ENCODE measurements at regions not wholly inside any gene's neighbourhood (a gene's known extent, or its start where the extent isn't known, plus 50 kb on each side); places are given as distances from the start of the nearest gene placed in this dataset.

- Histone ChIP-seq H3K27ac (peak overlapping the region in 1 of 4 donors; percentile 71), H3K36me3 (no peaks in the 10 kb centered on the region), H3K4me3 (no peak overlapping the region), H3K4me1 (peaks cover 0 to 15% (median 1%) of the 10 kb centered on the region in 4 donors), H3K27me3 (no peaks in the 10 kb centered on the region), H3K9me3 (no peaks in the 10 kb centered on the region)
- ATAC-seq (ENCODE audit: low FRiP score in 2 of 2) (peak in 1 of 2 donors; percentile 60), DNase-seq (peak in 1 of 2 donors; percentile 41)
- no peak for TF ChIP-seq CTCF (IDR thresholded peaks at IDR 0.05)
- TF ChIP-seq POLR2AphosphoS5 (IDR thresholded peaks at IDR 0.05), result peak; percentile 80 to 87
- TF ChIP-seq EP300 (IDR thresholded peaks at IDR 0.05), result peak in 2 of 4 donors; percentile 39 to 86
- whole genome bisulfite sequencing, 2 donors, result 52 to 63% methylated on average over 3 to 6 of the region's 6 CpGs
These were observed 96.8 kb upstream of the WASF3 start for GRCh38 chr13:26460648-26461047.

GRCh38 chr13:26463296-26463695 is 94.2 kb upstream of the WASF3 start:
- Histone ChIP-seq H3K27ac (no peak overlapping the region), H3K4me1 (peaks cover 0 to 4% (median 0%) of the 10 kb centered on the region in 4 donors), H3K36me3 (no peaks in the 10 kb centered on the region), H3K27me3 (no peaks in the 10 kb centered on the region), H3K9me3 (no peaks in the 10 kb centered on the region), H3K4me3 (no peak overlapping the region)
- WGBS, 2 donors, result 91 to 95% methylated on average over 6 of the region's 6 CpGs
- no peak for TF ChIP-seq CTCF (IDR thresholded peaks at IDR 0.05)
- no peak for TF ChIP-seq EP300 (IDR thresholded peaks at IDR 0.05)
- TF ChIP-seq POLR2AphosphoS5 (IDR thresholded peaks at IDR 0.05), result no peak
- TF ChIP-seq POLR2A (IDR thresholded peaks at IDR 0.05), result no peak
- ATAC-seq (ENCODE audit: low FRiP score in 2 of 2), result no peak
- no peak for DNase-seq

GRCh38 chr13:26463848-26464247 is 93.6 kb upstream of the WASF3 start:
- 78 to 79% methylated on average over 5 of the region's 5 CpGs for WGBS, 2 donors
- Histone ChIP-seq H3K9me3 (no peaks in the 10 kb centered on the region), H3K27ac (no peak overlapping the region), H3K4me3 (no peak overlapping the region), H3K36me3 (no peaks in the 10 kb centered on the region), H3K27me3 (no peaks in the 10 kb centered on the region), H3K4me1 (peaks cover 0 to 4% (median 0%) of the 10 kb centered on the region in 4 donors)
- DNase-seq, result no peak
- no peak for ATAC-seq (ENCODE audit: low FRiP score in 2 of 2)
- TF ChIP-seq CTCF (IDR thresholded peaks at IDR 0.05) (no peak), POLR2AphosphoS5 (IDR thresholded peaks at IDR 0.05) (no peak), EP300 (IDR thresholded peaks at IDR 0.05) (no peak), POLR2A (IDR thresholded peaks at IDR 0.05) (no peak)

- WGBS, 2 donors, result 89 to 98% methylated on average over 10 to 12 of the region's 12 CpGs
- H3K27ac ChIP-seq, result no peak overlapping the region
- DNase-seq (peak in 1 of 2 donors; percentile 49), ATAC-seq (ENCODE audit: low FRiP score in 2 of 2) (no peak)
- H3K36me3 ChIP-seq, result no peaks in the 10 kb centered on the region
- H3K9me3 ChIP-seq, result no peaks in the 10 kb centered on the region
- H3K4me1 ChIP-seq, result no peaks in the 10 kb centered on the region
- TF ChIP-seq CTCF (IDR thresholded peaks at IDR 0.05) (no peak), EP300 (IDR thresholded peaks at IDR 0.05) (no peak), POLR2A (IDR thresholded peaks at IDR 0.05) (no peak), POLR2AphosphoS5 (IDR thresholded peaks at IDR 0.05) (no peak)
- no peak overlapping the region for H3K4me3 ChIP-seq
- H3K27me3 ChIP-seq, result no peaks in the 10 kb centered on the region
These were observed 92.0 kb upstream of the WASF3 start for GRCh38 chr13:26465514-26465913.

GRCh38 chr13:26465954-26466353 is 91.5 kb upstream of the WASF3 start:
- Histone ChIP-seq H3K36me3 (no peaks in the 10 kb centered on the region), H3K9me3 (no peaks in the 10 kb centered on the region), H3K4me1 (no peaks in the 10 kb centered on the region), H3K27ac (no peak overlapping the region), H3K27me3 (no peaks in the 10 kb centered on the region), H3K4me3 (no peak overlapping the region)
- no peak for TF ChIP-seq CTCF (IDR thresholded peaks at IDR 0.05)
- no peak for TF ChIP-seq POLR2A (IDR thresholded peaks at IDR 0.05)
- TF ChIP-seq POLR2AphosphoS5 (IDR thresholded peaks at IDR 0.05), result no peak
- TF ChIP-seq EP300 (IDR thresholded peaks at IDR 0.05), result no peak
- no peak for ATAC-seq (ENCODE audit: low FRiP score in 2 of 2)
- DNase-seq, result no peak

Data from upper lobe of left lung (tissue), 6 donors.